Right lobe of liver (tissue), 4 donors: ENCODE measurements at regions not wholly inside any gene's neighbourhood (a gene's known extent, or its start where the extent isn't known, plus 50 kb on each side); places are given as distances from the start of the nearest gene placed in this dataset.

Experiments
- CTCF ChIP-seq, 4 donors: fragments of 200-600 bp in 3 of 4; fragments of 450-650 bp in 1 of 4; IDR thresholded peaks; one replicate each; pipeline versions ENCODE4 v1.5.1 to v1.8.0; 2016 to 2022; ENCODE audit warnings: antibody characterized with exemption in 4 of 4, mild to moderate bottlenecking in 2 of 4
- POLR2A ChIP-seq: fragments of 450-650 bp; IDR thresholded peaks from one replicate; pipeline ENCODE4 v1.6.1; 2017; ENCODE audit warnings: antibody characterized with exemption, mild to moderate bottlenecking
- donor health status: DM: no; HTN: no; CAD: no.
- donor health status: DM: no; HTN: no; CAD: no.
- donor health status: DM: no; HTN: yes; CAD: no.

- TF ChIP-seq CTCF (IDR thresholded peaks at IDR 0.05) (no peak), POLR2A (no peak)
Observed at GRCh38 chr4:101600287-101600686, 190.2 kb upstream of the BANK1 start.
